Cardiac muscle cell (in vitro differentiated cells and primary cell): ENCODE measurements at regions not wholly inside any gene's neighbourhood (a gene's known extent, or its start where the extent isn't known, plus 50 kb on each side); places are given as distances from the start of the nearest gene placed in this dataset.

Source experiments
- DNase-seq, 2 donors: peaks; one replicate each; pipeline versions ENCODE4 v3.0.0 to v3.0.0-alpha.2; 2010 to 2017; ENCODE audit warnings: low read depth in 1 of 2, low spot score in 1 of 2
- H3K27ac ChIP-seq: fragments of 200-600 bp; sonication (generic); 2 replicates; pipeline ENCODE4 v1.5.1; 2016
- H3K27me3 ChIP-seq: fragments of 200-600 bp; sonication (generic); 2 replicates; pipeline ENCODE4 v1.6.0; 2016; ENCODE audit warnings: control low read depth
- H3K36me3 ChIP-seq: fragments of 200-600 bp; sonication (generic); 2 replicates; pipeline ENCODE4 v1.5.1; 2016; ENCODE audit warnings: control low read depth
- H3K4me1 ChIP-seq: fragments of 200-600 bp; sonication (generic); 2 replicates; pipeline ENCODE4 v1.8.1; 2017; ENCODE audit warnings: low read depth, mild to moderate bottlenecking, mixed run types
- H3K4me3 ChIP-seq: fragments of 200-600 bp; sonication (generic); 2 replicates; pipeline ENCODE4 v1.5.1; 2016; ENCODE audit warnings: mild to moderate bottlenecking
- H3K9me3 ChIP-seq: fragments of 200-600 bp; sonication (generic); 2 replicates; pipeline ENCODE4 v1.5.1; 2017; ENCODE audit warnings: low read depth, mild to moderate bottlenecking, control low read depth
- TF ChIP-seq, protein P1 (sequence below): IDR thresholded peaks from 2 replicates; pipeline ENCODE4 v1.5.1; 2012; ENCODE audit warnings: low read depth, mild to moderate bottlenecking, low read length

DNA sequence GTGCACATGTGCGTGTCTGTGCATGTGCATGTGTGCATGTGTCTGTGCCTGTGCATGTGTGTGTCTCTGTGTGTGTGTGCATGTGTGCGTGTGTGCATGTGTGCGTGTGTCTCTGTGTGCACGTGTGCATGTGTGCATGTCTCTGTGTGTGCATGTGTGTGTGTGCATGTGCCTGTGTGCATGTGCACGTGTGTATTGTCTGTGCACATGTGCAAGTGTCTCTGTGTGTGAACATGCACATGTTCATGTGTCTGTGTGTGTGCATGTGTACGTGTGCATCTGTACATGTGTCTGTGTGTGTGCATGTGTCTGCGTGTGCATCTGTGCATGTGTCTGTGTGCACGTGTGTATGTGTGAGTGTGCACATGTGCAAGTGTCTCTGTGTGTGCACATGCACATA is 277.3 kb downstream of the GALR1 start:
- no peaks in the 10 kb centered on the region for H3K36me3 ChIP-seq
- H3K9me3 ChIP-seq: no peaks in the 10 kb centered on the region
- DNase-seq: no peak
- no peaks in the 10 kb centered on the region for H3K27me3 ChIP-seq
- TF ChIP-seq, protein P1, sequence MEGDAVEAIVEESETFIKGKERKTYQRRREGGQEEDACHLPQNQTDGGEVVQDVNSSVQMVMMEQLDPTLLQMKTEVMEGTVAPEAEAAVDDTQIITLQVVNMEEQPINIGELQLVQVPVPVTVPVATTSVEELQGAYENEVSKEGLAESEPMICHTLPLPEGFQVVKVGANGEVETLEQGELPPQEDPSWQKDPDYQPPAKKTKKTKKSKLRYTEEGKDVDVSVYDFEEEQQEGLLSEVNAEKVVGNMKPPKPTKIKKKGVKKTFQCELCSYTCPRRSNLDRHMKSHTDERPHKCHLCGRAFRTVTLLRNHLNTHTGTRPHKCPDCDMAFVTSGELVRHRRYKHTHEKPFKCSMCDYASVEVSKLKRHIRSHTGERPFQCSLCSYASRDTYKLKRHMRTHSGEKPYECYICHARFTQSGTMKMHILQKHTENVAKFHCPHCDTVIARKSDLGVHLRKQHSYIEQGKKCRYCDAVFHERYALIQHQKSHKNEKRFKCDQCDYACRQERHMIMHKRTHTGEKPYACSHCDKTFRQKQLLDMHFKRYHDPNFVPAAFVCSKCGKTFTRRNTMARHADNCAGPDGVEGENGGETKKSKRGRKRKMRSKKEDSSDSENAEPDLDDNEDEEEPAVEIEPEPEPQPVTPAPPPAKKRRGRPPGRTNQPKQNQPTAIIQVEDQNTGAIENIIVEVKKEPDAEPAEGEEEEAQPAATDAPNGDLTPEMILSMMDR: no peak
- H3K4me1 ChIP-seq: no peaks in the 10 kb centered on the region
- no peak overlapping the region for H3K4me3 ChIP-seq
- no peak overlapping the region for H3K27ac ChIP-seq

DNA sequence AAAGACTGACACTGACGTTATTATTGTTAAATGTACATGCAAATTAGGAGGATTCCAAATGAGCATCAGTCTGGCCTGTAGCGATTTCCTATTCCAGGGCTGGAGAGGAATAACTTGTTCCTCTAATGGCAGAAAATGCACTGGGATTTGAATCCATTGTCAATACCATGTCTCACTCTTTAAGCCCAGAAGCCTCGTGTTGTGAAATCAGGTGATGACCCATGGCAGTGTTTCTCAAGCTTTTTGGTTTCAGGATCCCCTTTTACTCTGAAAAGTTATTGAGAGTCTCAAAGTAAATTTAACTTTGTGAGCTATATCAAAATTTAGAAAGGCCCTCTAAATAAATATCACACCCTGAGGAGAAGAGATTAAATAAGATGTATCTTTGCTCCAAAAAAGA is 279.2 kb downstream of the GALR1 start:
- no peaks in the 10 kb centered on the region for H3K36me3 ChIP-seq
- H3K9me3 ChIP-seq: no peaks in the 10 kb centered on the region
- DNase-seq: no peak
- no peak overlapping the region for H3K27ac ChIP-seq
- no peaks in the 10 kb centered on the region for H3K27me3 ChIP-seq
- no peaks in the 10 kb centered on the region for H3K4me1 ChIP-seq
- no peak overlapping the region for H3K4me3 ChIP-seq
- TF ChIP-seq, protein P1: no peak

DNA sequence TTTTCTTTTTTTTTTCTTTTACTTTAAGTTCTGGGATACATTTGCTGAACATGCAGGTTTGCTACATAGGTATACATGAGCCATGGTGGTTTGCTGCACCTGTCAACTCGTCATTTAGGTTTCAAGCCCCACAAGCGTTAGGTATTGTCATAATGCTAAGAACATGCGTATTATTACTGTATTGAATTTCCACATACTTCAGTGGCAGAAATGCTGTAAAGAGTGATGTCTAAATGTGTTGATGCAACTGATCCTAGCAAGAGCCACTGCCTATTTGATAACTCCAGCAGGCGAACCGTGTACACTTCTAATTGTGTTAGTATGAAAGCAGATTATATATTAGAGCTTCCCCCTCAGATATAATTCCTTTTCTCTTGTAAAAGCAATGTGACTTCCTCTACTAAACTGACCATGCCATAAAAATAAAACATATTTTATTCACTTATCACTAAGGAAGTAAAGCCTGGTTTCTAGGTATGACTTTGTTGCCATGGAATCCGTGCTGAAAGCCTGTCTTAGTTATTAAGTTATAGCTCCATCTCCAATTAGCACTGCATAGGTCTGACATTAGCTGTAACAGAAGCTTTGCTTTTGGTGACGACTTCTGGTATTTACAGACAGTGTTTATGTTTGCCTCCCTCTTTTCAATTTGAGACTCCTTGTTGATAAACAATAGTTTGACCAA is 280.0 kb downstream of the GALR1 start:
- no peaks in the 10 kb centered on the region for H3K27me3 ChIP-seq
- no peak overlapping the region for H3K4me3 ChIP-seq
- no peaks in the 10 kb centered on the region for H3K36me3 ChIP-seq
- H3K27ac ChIP-seq: no peak overlapping the region
- no peaks in the 10 kb centered on the region for H3K9me3 ChIP-seq
- DNase-seq: no peak
- H3K4me1 ChIP-seq: no peaks in the 10 kb centered on the region
- TF ChIP-seq, protein P1: no peak

DNA sequence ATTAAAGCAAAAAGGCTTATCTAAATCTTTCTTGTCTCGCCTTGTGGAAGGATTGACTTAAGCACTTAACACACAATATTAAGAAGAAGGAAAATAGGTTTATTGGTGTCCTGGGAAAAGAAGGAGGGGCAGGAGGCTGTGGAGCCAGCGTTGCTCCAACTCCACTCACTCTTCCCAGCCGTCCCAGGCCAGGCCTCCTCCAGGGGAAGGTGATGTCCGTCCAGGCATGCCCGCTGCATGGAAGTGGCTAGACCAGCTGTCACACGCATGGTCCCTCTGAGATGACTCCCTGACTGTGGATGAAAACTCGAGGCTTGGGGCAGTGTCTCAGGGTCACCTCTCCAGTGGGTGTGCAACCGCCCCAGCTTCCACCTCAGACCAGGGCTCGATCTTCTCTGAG is 281.1 kb downstream of the GALR1 start:
- no peak for DNase-seq
- no peaks in the 10 kb centered on the region for H3K9me3 ChIP-seq
- no peaks in the 10 kb centered on the region for H3K4me1 ChIP-seq
- H3K4me3 ChIP-seq: no peak overlapping the region
- no peaks in the 10 kb centered on the region for H3K27me3 ChIP-seq
- TF ChIP-seq, protein P1: no peak
- no peaks in the 10 kb centered on the region for H3K36me3 ChIP-seq
- H3K27ac ChIP-seq: no peak overlapping the region

DNA sequence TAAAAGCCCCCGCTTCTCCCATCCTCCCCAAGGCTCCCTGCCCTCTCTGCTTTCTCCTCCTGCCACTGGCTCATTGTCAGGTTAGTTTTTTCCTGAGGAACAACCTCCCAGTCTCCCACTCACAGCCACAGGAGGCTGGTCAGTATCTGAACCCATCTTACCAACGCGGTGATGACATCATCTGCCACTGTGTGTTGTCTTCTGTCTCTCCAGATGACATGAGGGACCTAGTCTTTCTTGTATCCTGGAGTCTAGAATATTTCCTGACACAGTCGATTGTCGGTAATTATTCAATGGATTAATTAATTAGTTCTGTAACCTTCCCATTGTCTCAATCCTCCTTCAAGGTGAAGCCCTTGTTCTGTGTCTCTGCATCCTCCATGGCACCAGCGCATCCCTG is 290.2 kb downstream of the GALR1 start:
- H3K9me3 ChIP-seq: no peaks in the 10 kb centered on the region
- H3K36me3 ChIP-seq: no peaks in the 10 kb centered on the region
- H3K27ac ChIP-seq: no peak overlapping the region
- H3K4me3 ChIP-seq: no peak overlapping the region
- TF ChIP-seq, protein P1: no peak
- DNase-seq: no peak
- H3K27me3 ChIP-seq: no peaks in the 10 kb centered on the region
- no peaks in the 10 kb centered on the region for H3K4me1 ChIP-seq
